ENCODE measurements at regions not wholly inside any gene's neighbourhood (a gene's known extent, or its start where the extent isn't known, plus 50 kb on each side); places are given as distances from the start of the nearest gene placed in this dataset.
"Not testable (repeated sequence)": the region's sequence is repeated elsewhere in the genome, so short reads cannot be mapped to it uniquely, and the experiment has no call there.

DNA sequence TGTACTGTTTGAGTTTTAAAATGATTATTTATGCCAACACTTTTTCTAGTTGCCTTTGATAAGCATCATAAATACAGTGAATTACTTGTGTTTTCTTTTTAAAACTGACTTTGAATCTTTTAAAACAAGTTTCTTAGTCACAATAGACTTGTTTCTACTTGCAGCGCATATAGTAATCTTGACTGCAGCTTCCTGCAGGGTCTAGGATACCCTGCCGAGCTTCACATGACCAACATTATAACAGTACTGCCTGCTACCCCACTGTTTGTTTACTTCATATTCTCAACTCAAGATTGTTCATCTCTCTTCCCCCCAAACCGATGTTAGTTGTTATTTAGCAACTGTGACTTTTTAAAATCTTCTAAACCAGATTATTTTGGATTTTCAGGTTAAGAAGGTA, 751.3 kb upstream of the NEGR1 start:
- Mint-ChIP-seq H3K4me3 (no peak overlapping the region), H3K27me3 (no peaks in the 10 kb centered on the region), H3K9me3 (no peaks in the 10 kb centered on the region), H3K4me1 (no peaks in the 10 kb centered on the region), H3K27ac (no peak overlapping the region)
- ATAC-seq: no peak
- DNase-seq: no peak

DNA sequence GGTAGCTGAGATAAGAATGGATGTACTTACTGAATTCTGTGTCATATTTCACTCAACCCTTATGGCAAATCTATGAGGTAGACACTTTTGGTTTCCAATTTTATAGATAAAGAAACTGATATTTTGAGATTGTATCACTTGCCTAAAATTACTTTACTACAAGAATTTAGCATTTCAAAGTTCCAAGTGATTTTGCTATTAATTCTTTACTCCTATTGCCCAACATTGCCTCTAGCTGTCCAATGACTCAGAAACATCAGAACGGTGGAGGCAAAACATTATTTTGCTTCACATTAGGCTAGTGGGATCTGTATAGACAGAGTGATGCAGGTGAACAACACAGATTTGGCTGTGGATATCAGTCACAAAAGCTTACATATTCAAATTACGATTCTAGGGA, 747.2 kb upstream of the NEGR1 start:
- Mint-ChIP-seq H3K4me1 (no peaks in the 10 kb centered on the region), H3K4me3 (no peak overlapping the region), H3K27me3 (no peaks in the 10 kb centered on the region), H3K9me3 (no peaks in the 10 kb centered on the region), H3K27ac (no peak overlapping the region)
- no peak for ATAC-seq
- no peak for DNase-seq

DNA sequence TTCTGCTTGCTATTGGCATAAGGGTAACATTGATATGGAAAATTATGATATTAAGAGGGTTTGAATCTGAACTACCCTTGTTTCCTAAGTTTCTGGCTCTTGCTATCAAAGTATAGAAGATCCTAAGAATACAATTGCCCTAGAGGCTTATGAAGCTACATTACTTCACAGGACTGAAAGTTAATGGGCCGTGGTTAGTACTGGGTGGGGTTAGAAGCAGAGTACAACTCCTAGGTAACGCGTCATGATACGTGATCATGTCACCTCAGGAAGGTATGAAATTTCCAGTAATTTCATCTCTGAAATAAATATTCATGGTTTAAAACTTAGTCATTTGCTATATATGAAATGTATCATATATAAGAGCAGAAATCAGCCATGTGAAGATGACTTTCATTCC, 743.8 kb upstream of the NEGR1 start:
- H3K9me3 Mint-ChIP-seq: no peaks in the 10 kb centered on the region
- no peaks in the 10 kb centered on the region for H3K4me1 Mint-ChIP-seq
- no peaks in the 10 kb centered on the region for H3K27me3 Mint-ChIP-seq

DNA sequence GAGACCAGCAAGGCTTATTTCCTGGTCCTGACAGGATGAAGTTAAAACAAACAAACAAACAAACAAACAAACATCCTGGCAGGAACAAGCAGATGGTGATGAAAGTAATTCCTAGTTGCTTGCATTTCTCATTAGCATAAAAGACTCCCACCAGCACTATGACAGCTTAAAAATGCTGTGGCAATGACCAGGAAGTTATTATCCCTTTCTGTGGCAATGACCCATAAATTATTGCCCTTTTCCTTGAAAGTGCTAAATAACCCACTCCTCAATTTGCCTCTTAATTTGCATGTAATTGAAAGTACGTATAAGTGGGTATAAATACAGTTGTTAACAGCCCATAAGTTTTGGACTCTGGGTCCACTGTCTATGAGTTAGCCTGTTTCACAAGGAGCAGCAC, 727.6 kb upstream of the NEGR1 start:
- no peaks in the 10 kb centered on the region for H3K27me3 Mint-ChIP-seq
- no peak overlapping the region for H3K4me3 Mint-ChIP-seq
- H3K27ac Mint-ChIP-seq: no peak overlapping the region
- H3K9me3 Mint-ChIP-seq: peaks cover 0 to 8% of the 10 kb centered on the region in 2 donors
- H3K4me1 Mint-ChIP-seq: no peaks in the 10 kb centered on the region
- DNase-seq: no peak
- no peak for ATAC-seq

More for the DNA sequence above, 743.8 kb upstream of the NEGR1 start:
- DNase-seq: no peak
- Mint-ChIP-seq H3K27ac (no peak overlapping the region), H3K4me3 (no peak overlapping the region)
- ATAC-seq: no peak

DNA sequence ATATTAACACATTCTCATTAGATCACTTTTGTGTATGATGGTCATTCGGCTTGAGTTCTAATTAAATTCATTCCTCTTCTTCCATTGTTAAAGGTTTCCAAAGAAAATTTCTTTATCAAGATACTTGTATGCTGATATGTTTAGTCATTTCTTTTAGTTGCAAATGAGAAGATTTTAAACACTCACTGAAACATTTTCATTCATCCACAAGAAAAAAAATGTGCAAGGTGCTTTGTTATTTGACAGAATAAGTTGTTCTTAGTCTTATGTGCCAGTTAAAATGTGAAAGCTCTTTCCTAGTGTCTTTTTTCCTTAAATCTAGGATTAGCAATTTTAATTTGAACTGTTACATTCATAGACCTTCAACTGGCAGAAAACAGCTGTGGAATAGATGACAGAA, 727.0 kb upstream of the NEGR1 start:
- no peak for DNase-seq
- Mint-ChIP-seq H3K9me3 (peaks cover 0 to 8% of the 10 kb centered on the region in 2 donors), H3K4me1 (no peaks in the 10 kb centered on the region), H3K27ac (no peak overlapping the region), H3K27me3 (no peaks in the 10 kb centered on the region), H3K4me3 (no peak overlapping the region)
- ATAC-seq: no peak

DNA sequence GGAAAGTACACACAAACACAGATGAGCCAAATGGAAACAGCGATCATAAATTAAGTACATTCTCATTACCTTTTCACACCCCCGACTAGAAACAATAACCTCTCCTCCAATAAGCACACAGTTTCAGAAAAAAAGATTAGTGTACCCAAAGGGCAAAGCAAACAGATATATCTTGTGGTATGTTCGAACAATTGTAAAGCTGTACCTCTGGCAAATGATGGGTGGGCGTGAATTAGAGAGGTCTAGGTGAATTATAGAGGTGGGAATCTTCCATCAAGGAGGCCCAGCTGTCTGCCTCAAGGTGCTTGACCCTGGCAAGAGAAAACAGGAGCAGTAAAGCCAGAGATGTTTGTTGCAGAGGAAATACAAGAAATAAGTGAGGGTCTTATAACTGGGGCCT, 715.3 kb upstream of the NEGR1 start:
- no peak overlapping the region for H3K4me3 Mint-ChIP-seq
- H3K9me3 Mint-ChIP-seq: peaks cover 4 to 7% of the 10 kb centered on the region in 2 donors
- ATAC-seq (no peak), DNase-seq (no peak)
- H3K27ac Mint-ChIP-seq: peak overlapping the region in 1 of 2 donors; percentile 66
- no peaks in the 10 kb centered on the region for H3K27me3 Mint-ChIP-seq
- H3K4me1 Mint-ChIP-seq: no peaks in the 10 kb centered on the region

DNA sequence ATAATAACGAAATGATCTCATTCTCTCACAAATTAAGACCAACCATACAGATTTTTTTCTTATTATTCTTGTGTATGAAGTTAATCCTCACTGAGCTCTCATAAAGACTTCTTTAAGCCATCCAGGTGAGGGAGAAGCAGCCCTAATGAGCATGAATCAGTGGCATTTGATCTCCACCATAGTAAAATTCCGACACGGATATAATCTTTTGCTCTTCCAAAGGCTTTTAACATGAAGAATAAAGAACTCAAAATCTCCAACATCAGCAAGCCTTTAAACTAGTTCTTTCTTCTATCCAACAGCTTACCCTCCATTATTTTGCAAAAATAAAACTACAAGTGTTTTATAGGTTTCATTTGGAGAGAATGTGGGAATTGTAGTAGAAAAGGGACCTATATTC, 714.7 kb upstream of the NEGR1 start:
- Mint-ChIP-seq H3K27ac (no peak overlapping the region), H3K9me3 (peaks cover 5 to 12% of the 10 kb centered on the region in 2 donors), H3K27me3 (no peaks in the 10 kb centered on the region), H3K4me1 (no peaks in the 10 kb centered on the region), H3K4me3 (no peak overlapping the region)
- DNase-seq: no peak
- ATAC-seq: no peak

DNA sequence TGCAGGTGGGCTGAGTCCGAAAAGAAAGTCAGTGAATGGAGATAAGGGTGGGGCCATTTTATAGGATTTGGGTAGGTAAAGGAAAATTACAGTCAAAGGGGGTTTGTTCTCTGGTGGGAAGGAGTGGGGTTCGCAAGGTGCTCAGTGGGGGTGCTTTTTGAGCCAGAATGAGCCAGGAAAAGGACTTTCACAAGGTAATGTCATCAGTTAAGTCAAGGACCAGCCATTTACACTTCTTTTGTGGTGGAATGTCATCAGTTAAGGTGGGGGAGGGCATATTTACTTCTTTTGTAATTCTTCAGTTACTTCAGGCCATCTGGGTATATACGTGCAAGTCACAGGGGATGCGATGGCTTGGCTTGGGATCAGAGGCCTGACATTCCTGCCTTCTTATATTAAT, 705.5 kb upstream of the NEGR1 start:
- H3K4me3 Mint-ChIP-seq, H3K4me1 Mint-ChIP-seq, ATAC-seq, DNase-seq, H3K27me3 Mint-ChIP-seq, H3K27ac Mint-ChIP-seq: not testable (repeated sequence)
- H3K9me3 Mint-ChIP-seq: peaks cover 32 to 60% of the 10 kb centered on the region in 2 donors

DNA sequence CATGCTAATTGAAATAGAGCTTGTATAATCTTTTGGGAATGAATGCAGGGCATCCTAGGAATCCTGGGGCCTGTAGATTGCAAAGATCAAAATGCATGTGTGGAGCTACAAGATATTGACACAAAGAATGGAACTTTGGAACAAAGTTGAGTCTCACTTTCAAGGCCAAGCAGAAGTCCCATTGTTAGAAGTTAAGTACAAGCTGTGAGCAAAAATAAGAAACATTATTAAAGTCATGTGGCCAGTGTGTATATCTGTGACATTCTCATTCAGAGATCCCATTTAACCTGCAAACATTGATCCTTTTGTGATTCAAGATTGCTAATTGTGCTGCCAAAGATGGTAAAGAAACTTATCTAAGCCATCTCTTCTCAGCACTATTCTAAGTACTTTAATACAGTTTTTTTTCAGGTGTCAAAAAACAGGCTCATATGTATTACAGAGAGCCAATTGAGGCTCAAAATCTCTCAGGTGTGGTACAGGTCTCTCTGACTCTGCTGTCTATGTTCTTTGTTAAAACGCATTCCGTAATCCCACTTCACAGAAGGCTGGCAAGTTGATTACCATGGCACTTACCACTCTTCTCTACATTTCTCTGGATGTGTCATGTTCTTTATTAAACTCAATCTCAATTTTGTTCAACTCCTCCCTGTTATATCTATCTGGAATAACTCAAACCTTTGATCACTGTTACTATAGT, 704.4 kb upstream of the NEGR1 start:
- ATAC-seq: no peak
- no peaks in the 10 kb centered on the region for H3K4me1 Mint-ChIP-seq
- no peak overlapping the region for H3K27ac Mint-ChIP-seq
- DNase-seq: no peak
- no peak overlapping the region for H3K4me3 Mint-ChIP-seq
- H3K27me3 Mint-ChIP-seq: no peaks in the 10 kb centered on the region
- H3K9me3 Mint-ChIP-seq: peaks cover 28 to 50% of the 10 kb centered on the region in 2 donors

DNA sequence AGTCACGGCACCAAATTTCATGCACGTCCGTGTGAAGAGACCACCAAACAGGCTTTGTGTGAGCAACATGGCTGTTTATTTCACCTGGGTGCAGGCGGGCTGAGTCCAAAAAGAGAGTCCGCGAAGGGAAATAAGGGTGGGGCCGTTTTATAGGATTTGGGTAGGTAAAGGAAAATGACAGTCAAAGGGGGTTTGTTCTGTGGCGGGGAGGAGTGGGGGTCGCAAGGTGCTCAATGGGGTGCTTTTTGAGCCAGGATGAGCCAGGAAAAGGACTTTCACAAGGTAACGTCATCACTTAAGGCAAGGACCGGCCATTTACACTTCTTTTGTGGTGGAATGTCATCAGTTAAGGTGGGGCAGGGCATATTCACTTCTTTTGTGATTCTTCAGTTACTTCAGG, 702.7 kb upstream of the NEGR1 start:
- not testable (repeated sequence) for H3K4me3 Mint-ChIP-seq, DNase-seq, H3K4me1 Mint-ChIP-seq, H3K27ac Mint-ChIP-seq, H3K27me3 Mint-ChIP-seq, ATAC-seq
- H3K9me3 Mint-ChIP-seq: peaks cover 27 to 42% of the 10 kb centered on the region in 2 donors

DNA sequence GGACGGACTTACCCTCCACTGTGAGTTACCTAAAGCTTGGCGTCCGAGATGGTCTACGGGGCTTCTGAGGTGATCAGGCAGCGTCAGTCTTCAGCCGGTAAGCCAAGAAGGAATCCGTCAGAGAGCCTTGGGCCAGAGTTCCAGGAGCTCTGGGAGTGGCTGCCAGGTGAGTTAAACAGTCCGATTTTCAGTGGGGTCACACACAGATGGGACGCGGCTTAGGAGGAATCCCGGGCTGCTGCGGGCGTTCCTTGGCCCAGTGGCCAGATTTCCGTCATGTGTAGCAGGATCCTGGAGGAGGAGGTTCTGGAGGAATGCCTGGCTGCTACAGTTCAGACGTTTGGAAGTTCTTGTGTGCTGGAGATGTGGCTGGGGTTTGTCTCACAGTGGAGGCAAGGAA, 700.7 kb upstream of the NEGR1 start:
- not testable (repeated sequence) for H3K27me3 Mint-ChIP-seq, H3K4me1 Mint-ChIP-seq, H3K4me3 Mint-ChIP-seq, H3K27ac Mint-ChIP-seq, DNase-seq, ATAC-seq
- peaks cover 19 to 24% of the 10 kb centered on the region in 2 donors for H3K9me3 Mint-ChIP-seq

DNA sequence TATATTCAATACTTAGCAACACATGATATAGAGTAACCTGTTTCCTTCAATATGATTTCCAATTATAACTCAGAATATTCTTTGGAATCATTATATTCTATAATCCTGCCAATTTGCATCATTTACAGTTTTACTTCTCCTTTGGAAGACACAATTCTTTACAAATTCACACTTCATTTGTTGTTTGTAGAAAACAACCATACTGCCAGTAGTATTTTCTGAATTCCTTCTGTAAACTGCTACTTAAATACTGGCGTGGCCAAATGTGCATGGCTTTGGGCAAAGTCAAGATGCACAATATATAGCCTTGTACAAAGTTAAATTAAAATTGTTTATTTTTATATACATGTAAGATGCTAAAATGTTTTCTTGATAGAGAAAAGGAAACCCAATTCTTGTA, 687.1 kb upstream of the NEGR1 start:
- H3K9me3 Mint-ChIP-seq: peaks cover 6 to 9% of the 10 kb centered on the region in 2 donors
- DNase-seq (no peak), ATAC-seq (no peak)
- H3K4me1 Mint-ChIP-seq: no peaks in the 10 kb centered on the region
- no peaks in the 10 kb centered on the region for H3K27me3 Mint-ChIP-seq
- no peak overlapping the region for H3K4me3 Mint-ChIP-seq
- no peak overlapping the region for H3K27ac Mint-ChIP-seq

DNA sequence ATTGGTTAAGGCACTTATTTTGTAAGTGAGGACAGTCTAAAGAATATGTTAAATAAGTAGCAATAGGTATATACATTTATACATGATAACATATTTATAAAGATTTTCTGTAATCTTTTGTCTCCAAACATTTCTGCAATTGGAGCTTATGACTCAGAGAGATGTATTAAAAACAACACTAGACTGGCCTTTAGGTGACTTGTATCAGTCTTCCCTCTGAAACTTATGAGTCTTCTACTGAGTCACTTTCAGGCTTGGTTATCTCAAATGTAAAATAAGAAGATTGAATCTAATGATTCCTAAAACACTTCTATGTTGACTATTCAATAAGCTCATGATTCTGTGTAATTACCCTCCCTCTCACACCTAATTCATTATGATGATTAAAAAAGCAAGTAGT, 672.6 kb upstream of the NEGR1 start:
- H3K27ac Mint-ChIP-seq: no peak overlapping the region
- H3K9me3 Mint-ChIP-seq: peaks cover 4 to 6% of the 10 kb centered on the region in 2 donors
- H3K4me3 Mint-ChIP-seq: no peak overlapping the region
- ATAC-seq (no peak), DNase-seq (no peak)
- H3K27me3 Mint-ChIP-seq: no peaks in the 10 kb centered on the region
- H3K4me1 Mint-ChIP-seq: no peaks in the 10 kb centered on the region

DNA sequence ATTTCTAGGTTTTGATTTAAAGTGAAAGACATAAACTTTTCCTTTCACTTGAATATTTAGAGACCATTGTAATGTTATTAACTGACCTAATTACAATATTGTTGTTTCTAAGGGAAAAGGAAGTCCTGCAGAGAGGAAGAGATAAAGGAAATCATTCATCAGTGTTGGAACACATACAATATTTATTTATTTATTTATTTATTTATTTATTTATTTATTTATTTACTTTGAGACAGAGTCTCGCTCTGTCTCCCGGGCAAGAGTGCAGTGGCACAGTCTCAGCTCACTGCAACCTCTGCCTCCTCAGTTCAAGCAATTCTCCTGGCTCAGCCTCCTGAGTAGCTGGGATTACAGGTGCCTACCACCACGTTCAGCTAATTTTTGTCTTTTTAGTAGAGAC, 668.6 kb upstream of the NEGR1 start:
- not testable (repeated sequence) for H3K4me3 Mint-ChIP-seq, ATAC-seq, H3K4me1 Mint-ChIP-seq, H3K9me3 Mint-ChIP-seq, H3K27ac Mint-ChIP-seq, H3K27me3 Mint-ChIP-seq, DNase-seq

DNA sequence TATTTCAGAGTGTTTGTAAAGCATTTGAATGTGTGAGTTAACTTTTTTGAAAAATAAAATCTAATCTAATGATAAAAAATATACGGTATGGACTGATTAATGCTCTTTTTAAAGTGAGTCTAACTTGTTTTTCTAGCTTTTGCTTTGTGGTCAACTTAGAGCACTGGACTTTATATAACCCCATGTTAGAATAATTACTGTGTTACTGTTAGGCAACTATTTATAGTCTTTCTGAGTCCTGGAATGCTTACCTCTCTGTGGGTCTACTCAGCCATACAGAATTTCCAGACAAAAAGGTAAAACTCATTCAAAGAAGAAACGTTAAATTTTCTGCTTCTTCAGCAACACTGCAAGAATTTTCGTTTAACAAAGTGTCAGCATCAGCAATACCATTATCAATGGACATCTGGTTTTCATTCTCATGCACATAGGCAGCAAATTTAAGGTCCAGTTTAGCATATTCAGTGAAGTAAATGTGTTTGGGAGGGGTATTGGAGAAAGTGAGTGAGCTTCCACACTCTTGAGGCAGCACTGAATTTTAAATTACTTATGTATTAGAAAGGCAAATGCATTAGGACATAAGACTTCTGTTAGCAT, 664.7 kb upstream of the NEGR1 start:
- ATAC-seq: no peak

DNA sequence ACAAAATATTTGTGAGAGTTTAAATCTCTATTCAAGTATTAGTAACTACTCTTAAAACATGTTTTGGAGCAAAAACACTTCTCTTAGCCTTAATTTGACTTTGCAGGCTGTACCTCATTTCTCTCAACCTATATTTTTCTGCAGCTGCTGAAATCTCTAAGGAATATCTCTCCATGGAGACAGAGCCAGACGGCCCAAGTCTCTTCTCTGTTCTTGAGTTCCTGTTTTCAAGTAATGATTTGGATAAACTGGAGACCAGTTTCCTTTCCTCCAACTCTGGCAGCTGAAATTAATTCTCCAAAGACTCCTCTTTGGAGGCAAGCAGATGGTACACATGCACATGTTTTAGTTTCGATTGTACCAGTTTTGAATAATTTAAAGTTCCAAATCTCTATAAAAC, 659.7 kb upstream of the NEGR1 start:
- H3K4me1 Mint-ChIP-seq: no peaks in the 10 kb centered on the region
- DNase-seq (no peak), ATAC-seq (no peak)
- H3K4me3 Mint-ChIP-seq: no peak overlapping the region
- no peaks in the 10 kb centered on the region for H3K9me3 Mint-ChIP-seq
- no peaks in the 10 kb centered on the region for H3K27me3 Mint-ChIP-seq
- H3K27ac Mint-ChIP-seq: no peak overlapping the region

More for the DNA sequence above, 664.7 kb upstream of the NEGR1 start:
- Mint-ChIP-seq H3K4me1 (no peaks in the 10 kb centered on the region), H3K27me3 (no peaks in the 10 kb centered on the region), H3K4me3 (no peak overlapping the region), H3K9me3 (peaks cover 0 to 4% of the 10 kb centered on the region in 2 donors), H3K27ac (no peak overlapping the region)
- no peak for DNase-seq

DNA sequence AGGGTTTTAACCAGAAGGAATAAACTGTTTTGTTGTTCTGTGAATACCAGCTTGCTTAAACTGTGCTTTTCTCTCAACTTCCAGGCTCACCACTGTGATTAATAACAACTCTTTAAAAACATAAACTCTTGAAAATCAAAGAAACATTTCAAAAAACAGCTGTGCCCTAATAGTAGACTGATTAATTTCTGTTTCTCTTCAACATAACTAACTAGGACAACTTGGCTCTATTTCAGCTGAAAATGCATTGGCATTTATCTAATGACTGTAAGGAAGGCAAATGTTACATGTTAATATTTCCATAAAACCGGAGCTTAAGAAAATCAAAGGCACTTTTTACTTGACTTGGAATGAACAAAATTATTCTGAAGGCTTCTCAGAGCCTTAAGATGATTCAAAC, 656.1 kb upstream of the NEGR1 start:
- no peak overlapping the region for H3K4me3 Mint-ChIP-seq
- ATAC-seq: no peak

More for the DNA sequence above, 656.1 kb upstream of the NEGR1 start:
- no peaks in the 10 kb centered on the region for H3K4me1 Mint-ChIP-seq
- H3K9me3 Mint-ChIP-seq: no peaks in the 10 kb centered on the region
- no peak for DNase-seq
- H3K27ac Mint-ChIP-seq: no peak overlapping the region
- no peaks in the 10 kb centered on the region for H3K27me3 Mint-ChIP-seq

All from stimulated activated naive CD8-positive, alpha-beta T cell treated with anti-CD3 and anti-CD28 coated beads, Interleukin-15, amount 100 ng/mL, for 72 hours (primary cell).